NCI-H1436 treated with DMSO at 0.1 percent for 48 hours (cell line): ENCODE measurements at regions not wholly inside any gene's neighbourhood (a gene's known extent, or its start where the extent isn't known, plus 50 kb on each side); places are given as distances from the start of the nearest gene placed in this dataset.

Experiments
- DNase-seq: peaks from one replicate; lab custom pipeline; 2025; lab: John Stamatoyannopoulos, UW

GRCh38 chr4:159500861-159501260, 398.0 kb downstream of the RAPGEF2 start:
- no peak for DNase-seq

DNA sequence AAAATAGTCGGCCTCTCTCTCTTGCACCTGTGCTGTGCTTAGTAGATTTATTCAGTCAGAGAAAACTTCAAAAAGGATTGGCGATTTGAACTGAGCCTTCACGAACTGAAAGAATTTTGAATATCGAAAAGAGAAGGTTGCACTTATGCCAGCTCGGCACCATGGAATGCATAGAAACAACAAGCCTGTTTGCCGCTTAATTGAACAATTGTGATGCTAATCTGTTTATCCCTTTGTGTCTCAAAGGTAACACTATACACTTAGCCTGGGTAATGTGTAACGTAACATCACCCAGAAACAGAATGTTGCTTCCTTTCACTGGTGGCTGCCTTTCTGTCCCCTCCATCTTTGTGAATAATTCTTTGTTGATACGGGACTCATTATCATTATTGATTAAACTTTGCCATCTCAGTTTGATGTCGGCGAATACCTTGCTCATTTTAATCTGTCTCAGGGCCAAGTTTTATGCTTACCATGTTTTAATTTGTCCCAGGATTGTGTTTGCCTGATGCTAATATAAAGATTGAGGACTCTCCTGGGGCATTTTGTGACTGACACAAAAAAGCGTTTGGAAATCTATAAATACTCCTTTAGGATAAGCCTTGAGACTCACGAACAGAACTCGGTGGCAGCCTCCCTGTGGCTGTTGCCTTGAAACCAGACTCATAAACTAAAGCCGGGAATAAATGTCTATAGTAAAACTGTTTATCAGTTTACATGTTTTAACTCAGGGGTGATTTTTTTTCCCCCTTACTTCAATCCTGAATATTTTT, 400.5 kb downstream of the RAPGEF2 start:
- DNase-seq = no peak

DNA sequence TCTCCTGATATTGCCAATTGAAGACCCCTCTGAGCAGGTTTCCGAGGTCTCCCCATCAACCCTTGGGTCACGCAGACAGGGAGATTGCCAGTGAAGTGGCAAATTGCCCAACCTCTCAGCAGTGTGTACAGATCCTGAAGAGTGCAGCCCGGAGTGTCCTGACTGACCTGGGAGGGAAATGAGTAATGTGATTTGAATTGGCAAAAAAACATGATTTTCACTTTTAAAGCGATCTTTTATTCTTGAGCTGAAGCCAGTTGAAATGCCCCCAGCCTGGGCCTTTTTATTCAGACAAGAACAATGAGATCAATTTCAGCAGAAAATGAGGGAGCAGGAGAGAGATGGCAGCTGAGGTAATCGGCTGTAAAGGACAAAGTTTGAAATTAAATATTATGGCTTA, 401.8 kb downstream of the RAPGEF2 start:
- DNase-seq = no peak

DNA sequence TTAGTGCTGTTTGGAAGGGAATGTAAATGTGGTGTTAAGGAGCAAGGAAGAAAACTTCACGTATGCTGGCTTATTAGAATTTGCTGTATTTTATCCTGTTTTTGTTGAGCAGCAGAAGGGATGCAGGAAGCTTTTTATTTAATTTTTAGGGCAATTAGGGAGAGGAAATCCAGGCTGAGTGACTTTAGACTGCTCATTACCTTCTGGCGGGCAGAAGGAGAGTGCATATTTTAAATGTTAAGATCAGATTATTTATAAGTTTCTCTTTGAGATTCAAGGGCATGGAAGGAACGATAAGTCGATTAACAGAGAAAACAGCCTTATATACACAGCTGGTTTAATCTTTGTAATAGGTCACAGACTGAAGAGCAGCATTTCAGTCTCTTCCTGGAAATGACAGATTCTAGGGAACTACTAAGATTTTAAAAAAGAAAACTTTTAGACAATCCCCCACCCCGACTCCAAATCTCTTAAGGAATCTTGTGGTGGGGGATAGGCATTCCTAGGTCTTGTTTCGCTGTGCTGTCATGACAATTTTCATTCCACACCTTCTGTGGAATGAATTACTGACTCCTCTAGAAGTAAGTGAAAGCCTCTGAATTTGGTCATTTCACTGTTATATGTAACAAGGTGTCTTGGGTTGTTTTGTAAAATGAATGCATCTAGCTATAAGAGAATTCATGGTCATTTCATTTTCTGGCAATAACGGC, 402.5 kb downstream of the RAPGEF2 start:
- DNase-seq = no peak

DNA sequence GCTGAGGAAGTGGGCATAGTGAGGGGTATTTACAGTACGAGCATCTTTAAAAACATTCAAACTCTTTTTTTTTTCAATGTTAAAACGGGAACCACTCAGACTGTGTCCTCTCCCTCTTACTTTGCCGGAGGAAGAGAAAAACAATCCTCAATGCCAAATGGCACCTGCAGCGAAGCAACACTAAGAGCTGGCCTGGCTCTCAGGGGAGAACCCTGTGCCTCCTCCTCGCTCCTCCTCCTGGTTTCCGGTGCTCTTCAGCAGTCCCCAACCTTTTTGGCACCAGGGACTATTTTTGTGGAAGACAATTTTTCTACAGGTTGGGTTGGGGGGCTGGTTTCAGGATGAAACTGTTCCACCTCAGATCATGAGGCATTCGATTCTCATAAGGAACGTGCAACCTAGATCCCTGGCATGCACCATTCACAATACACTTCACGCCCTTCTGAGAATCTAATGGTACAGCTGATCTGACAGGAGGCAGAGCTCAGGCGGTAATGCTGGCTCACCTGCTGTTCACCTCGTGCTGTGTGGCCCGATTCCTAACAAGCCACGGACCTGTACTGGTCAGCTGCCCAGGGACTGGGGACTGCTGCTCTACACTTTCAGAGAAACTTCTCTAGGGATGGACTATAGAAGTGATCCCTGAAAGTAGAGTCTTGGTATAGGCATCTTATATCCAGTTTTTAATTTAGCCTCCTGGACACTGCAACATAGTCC, 404.1 kb downstream of the RAPGEF2 start:
- DNase-seq = no peak

- no peak for DNase-seq
Observed at GRCh38 chr4:159508917-159509500, 406.1 kb downstream of the RAPGEF2 start.

DNA sequence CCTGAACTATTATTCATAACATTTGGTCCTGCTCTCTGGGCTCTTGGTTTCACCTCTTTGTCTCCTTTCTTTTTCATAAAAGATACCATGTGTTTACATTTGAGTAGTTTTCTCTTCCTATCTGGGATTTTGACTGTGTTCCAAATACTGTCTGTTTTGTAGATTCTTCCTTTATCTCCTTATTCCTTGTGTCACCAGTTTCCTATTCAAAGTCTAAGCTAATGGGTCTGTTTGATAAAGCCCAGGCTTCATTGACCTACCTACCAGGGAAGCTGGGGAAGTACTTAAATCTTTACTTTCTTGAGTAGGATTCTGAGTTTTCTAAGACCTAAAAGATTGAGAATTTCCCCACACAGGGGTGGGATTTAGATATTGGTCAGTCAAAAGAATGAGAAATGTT, 409.5 kb downstream of the RAPGEF2 start:
- DNase-seq = no peak

DNA sequence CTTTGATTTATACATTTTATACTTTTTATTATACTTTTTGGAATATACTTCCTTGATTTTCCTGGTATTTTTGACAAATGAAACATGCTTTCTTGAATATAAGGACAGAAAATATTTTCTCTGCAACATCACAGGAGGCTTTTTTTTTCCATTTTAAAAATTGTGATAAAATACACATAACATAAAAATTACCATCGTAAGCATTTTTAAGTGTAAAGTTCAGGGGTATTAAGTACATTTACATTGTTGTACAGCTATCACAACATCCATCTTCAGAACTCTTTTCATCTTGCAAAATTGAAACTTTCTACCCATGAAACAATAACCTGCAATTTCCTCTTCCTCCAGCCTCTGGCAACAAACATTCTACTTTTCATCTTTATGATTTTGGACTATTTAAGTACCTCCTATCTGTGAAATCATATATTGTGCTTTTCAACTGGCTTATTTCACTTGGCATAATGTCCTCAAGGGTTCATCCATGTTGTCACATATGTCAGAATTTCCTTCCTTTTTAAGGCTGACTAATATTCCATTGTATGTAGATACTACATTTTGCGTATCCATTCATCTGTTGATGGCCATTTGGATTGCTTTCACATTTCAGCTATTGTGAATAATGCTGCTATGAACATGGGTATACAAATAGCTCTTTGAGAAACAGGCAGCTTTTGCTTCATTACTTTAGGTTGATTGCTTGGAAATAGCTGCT, 412.6 kb downstream of the RAPGEF2 start:
- DNase-seq = no peak

- DNase-seq = no peak
Observed at GRCh38 chr4:159516556-159517140, 413.8 kb downstream of the RAPGEF2 start.

- no peak for DNase-seq
Observed at GRCh38 chr4:159520074-159520473, 417.2 kb downstream of the RAPGEF2 start.

DNA sequence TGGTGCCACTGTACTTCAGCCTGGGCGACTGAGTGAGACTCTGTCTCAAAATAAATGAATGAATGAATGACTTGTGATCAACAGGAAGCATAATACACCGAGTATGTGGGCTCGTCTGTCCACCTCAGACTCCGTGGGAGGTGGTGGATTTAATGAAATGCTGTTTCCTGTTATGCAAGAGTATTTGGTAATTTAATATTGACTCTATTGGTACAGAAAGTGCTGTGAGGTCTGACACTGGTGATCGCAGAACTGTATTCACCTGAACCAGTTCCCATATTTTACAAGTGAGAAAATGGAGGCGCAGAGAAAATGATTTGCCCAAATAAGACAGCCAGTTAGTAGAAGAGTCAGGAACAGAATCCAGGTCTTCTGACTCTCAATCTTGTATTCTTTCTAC, 423.3 kb downstream of the RAPGEF2 start:
- no peak for DNase-seq

- DNase-seq = no peak
Observed at GRCh38 chr4:159534655-159535054, 431.8 kb downstream of the RAPGEF2 start.

DNA sequence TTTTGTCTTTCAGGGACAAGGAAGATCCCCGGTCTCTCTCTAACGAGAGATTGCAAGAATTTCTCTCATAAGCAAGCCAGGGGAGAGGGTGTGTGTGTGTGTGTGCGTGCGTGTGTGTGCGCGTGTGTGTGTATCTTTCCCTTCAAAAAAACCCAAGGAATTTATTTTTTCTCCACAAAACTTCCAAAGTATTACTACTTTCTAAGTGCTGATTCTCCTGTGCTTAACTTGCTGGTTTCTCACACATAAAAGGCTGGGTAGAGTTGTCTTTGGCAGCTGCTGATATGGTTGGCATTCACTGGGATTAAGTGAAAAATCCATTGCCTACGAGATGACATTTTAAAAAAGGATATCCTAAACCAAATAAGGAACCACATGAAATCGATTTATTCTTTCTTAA, 435.7 kb downstream of the RAPGEF2 start:
- DNase-seq = no peak

GRCh38 chr4:159540038-159540437, 437.2 kb downstream of the RAPGEF2 start:
- no peak for DNase-seq

DNA sequence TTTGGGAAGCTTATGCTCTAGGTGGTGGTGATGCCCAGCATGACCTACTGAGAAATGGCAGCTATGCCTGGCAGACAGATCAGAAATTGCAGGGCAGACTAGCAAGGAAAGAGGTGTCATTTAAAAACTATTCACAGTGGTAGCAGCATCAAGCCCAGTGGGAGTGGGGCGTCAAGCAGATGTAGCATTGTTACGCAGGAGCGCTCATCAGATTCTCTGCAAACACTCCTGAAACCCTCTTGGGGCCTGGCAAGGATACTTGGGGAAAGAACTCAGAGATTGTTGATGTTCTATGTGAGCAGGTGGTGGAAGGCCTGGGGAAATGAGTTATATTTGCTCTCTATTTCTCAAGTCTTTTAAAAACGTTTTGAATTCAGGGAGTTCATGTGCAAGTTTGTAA, 437.6 kb downstream of the RAPGEF2 start:
- DNase-seq = no peak

DNA sequence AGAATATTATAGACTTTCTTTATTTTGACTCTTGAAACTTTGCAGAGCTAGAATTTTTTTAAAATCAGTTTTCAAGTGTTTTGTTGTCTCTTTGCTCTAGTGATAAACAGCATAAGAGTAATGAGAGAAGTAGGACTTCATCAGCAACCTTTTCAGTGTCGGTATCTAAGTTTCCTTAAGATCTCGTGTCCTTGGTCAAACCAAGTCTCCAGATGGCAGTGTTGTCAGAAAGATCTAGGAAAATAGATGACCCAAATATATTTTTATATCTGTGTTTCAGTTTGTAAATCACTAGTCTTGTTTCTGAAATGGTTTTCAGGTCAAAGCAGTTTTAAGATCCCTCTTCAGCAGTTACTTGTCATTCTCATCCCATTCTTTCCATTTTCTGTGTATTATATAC, 438.3 kb downstream of the RAPGEF2 start:
- no peak for DNase-seq

GRCh38 chr4:159542296-159542695, 439.4 kb downstream of the RAPGEF2 start:
- DNase-seq = no peak

DNA sequence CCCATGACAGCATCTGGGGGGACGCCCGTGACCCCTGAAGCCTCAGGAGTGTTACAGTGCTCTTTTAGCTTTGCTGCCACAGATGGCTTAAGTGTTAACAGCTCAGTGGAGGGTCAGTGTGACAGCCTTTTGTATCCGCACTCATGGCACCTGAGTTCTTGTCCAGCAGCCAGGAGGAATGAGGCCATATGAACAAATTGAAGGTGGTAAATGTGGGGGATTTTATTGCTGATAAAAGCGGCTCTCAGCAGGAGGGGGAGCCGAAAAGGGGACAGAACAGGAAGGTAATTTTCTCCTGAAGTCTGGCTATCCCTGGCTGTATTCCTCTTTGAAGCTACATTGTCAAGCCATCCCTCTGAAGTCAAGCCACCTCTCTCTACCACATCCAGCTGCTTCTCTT, 441.0 kb downstream of the RAPGEF2 start:
- DNase-seq = no peak

DNA sequence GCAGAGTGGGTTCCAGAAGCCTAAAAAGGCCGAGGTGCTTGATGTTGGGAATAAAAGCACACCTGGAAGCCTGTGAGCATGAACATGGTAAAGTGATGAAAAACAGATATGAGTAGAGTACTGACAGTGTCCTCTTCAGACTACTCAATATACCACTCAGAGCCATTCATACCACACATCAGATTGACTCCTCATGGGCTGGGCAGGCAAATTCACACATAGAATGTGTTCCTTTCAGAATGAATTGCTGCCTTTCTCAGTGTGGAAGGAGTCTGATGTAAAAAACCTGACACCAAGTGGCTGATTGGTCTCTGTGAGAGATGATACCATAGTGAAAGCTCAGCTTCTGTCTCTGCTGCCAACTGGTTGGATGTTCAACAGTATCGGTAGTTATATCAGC, 442.7 kb downstream of the RAPGEF2 start:
- DNase-seq = no peak

GRCh38 chr4:159547645-159548308, 444.9 kb downstream of the RAPGEF2 start:
- no peak for DNase-seq

- no peak for DNase-seq
Observed at GRCh38 chr4:159549098-159549518, 446.2 kb downstream of the RAPGEF2 start.
